GM12891 (cell line): ENCODE measurements at regions not wholly inside any gene's neighbourhood (a gene's known extent, or its start where the extent isn't known, plus 50 kb on each side); places are given as distances from the start of the nearest gene placed in this dataset.
"Not testable (repeated sequence)": the region's sequence is repeated elsewhere in the genome, so short reads cannot be mapped to it uniquely, and the experiment has no call there.

ENCODE experiments used
- DNase-seq: peaks from one replicate; pipeline ENCODE4 v3.0.0; 2011; ENCODE audit warnings: low spot score; ENCODE audit not compliant: insufficient read length
- FAIRE-seq: peaks from 2 replicates; lab custom pipeline; 2011; peaks lifted over from hg19 to GRCh38; lab: Jason Lieb, UNC
- PAX5 ChIP-seq: IDR thresholded peaks from 2 replicates; pipeline ENCODE4 v1.6.1; 2011; ENCODE audit warnings: low read length, moderate library complexity, mild to moderate bottlenecking; ENCODE audit not compliant: insufficient read depth, severe bottlenecking
- POLR2A ChIP-seq: IDR thresholded peaks from 2 replicates; pipeline ENCODE4 v1.6.1; 2011; ENCODE audit warnings: low read depth, low read length, control low read depth
- POLR2AphosphoS5 ChIP-seq: IDR thresholded peaks from 2 replicates; pipeline ENCODE4 v1.6.1; 2011; ENCODE audit warnings: low read depth, low read length, control low read depth
- POU2F2 ChIP-seq: IDR thresholded peaks from 2 replicates; pipeline ENCODE4 v1.6.1; 2011; ENCODE audit warnings: low read depth, mild to moderate bottlenecking, control low read depth, low read length, moderate library complexity
- SPI1 ChIP-seq: IDR thresholded peaks from 2 replicates; pipeline ENCODE4 v1.6.1; 2011; ENCODE audit warnings: low read depth, low read length, control low read depth
- TAF1 ChIP-seq: IDR thresholded peaks from 2 replicates; pipeline ENCODE4 v1.6.1; 2011; ENCODE audit warnings: low read depth, low read length, control low read depth

- FAIRE-seq (no peak), DNase-seq (no peak)
- no peak for TF ChIP-seq POLR2A
- TF ChIP-seq PAX5, result no peak
- TF ChIP-seq SPI1, result no peak
- no peak for TF ChIP-seq POLR2AphosphoS5
- no peak for TF ChIP-seq POU2F2
- TF ChIP-seq TAF1, result no peak
These were observed 376.2 kb downstream of the CDH10 start for GRCh38 chr5:24268482-24269056.

DNA sequence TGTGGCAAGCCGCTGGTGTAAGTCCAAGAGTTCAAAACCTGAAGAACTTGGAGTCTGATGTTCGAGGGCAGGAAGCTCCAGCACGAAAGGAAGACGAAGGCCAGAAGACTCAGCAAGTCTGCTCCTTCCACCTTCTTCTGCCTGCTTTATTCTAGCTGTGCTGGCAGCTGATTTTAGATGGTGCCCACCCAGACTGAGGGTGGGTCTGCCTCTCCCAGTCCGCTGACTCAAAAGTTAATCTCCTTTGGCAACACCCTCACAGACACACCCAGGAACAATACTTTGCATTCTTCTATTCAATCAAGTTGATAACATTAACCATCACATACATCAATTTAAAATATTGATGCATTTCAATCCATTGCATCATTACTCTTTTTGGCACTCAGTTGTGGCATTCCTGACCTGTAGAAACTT lies 373.1 kb downstream of the CDH10 start:
- not testable (repeated sequence) for DNase-seq, FAIRE-seq

DNA sequence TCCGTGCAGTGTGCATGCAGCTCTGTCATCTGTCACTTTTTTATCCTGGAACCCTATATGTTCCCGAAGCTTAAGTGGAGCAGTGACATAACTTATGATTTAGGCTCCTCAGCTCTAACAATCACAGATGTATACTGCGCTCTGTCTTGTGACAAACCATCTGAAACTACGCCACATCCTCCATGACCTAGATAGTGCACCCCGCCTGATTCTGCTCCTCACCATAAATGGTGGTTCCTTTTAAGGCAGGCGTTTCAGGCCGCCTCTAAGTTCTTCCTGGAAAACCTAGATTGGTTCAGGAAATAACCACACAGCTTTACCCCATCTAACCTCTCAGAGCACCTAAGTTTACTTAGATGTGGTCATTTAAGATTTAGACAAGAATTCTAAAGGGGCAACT lies 372.0 kb downstream of the CDH10 start:
- FAIRE-seq (no peak), DNase-seq (no peak)
- TF ChIP-seq POLR2A (no peak), POLR2AphosphoS5 (no peak), SPI1 (no peak), PAX5 (no peak), TAF1 (no peak), POU2F2 (no peak)

GRCh38 chr5:24280215-24280614 lies 364.6 kb downstream of the CDH10 start:
- no peak for FAIRE-seq
- no peak for TF ChIP-seq POU2F2
- no peak for TF ChIP-seq POLR2A
- no peak for TF ChIP-seq POLR2AphosphoS5
- no peak for TF ChIP-seq PAX5
- TF ChIP-seq SPI1, result no peak
- TF ChIP-seq TAF1, result no peak

GRCh38 chr5:24281818-24282217 lies 363.0 kb downstream of the CDH10 start:
- TF ChIP-seq PAX5 (no peak), POU2F2 (no peak), TAF1 (no peak), SPI1 (no peak), POLR2A (no peak), POLR2AphosphoS5 (no peak)
- FAIRE-seq (no peak), DNase-seq (no peak)

More at GRCh38 chr5:24280215-24280614, 364.6 kb downstream of the CDH10 start:
- no peak for DNase-seq

DNA sequence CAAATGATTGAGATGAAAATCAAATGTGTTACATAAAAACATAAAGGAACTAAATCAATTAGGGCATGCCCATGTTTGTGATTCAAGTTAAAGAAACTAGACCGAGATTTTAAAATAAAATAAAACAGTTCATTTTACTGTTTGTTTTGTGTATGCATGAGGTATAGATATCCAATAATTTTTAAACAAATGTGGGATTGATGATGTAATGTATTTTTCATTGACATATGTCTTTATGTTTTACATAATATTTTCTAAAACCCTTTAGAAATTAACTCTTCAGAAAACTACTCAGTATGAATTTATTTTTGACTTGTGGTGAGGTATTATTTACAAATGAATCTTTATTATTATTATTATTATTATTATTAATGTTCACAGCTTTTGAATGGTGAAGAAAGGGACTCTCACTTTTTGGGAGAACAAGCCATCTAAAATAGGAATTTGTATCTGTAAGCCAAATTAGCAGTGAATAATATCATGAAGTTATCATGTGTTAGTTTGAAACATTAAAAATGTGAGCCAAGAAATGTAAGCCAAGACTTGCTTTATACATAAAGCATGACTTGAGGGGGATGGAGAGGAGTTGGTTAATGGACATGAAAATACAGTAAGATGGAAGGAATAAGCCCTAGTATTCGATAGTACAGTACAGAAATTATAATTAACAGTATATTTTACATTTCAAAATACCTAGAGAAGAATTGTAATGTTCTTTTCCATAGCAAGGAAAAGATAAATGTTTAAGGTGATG lies 355.0 kb downstream of the CDH10 start:
- FAIRE-seq (no peak), DNase-seq (no peak)

GRCh38 chr5:24290536-24290935 lies 354.2 kb downstream of the CDH10 start:
- DNase-seq (no peak), FAIRE-seq (no peak)
- TF ChIP-seq POLR2A (no peak), SPI1 (no peak), PAX5 (no peak), POLR2AphosphoS5 (no peak), POU2F2 (no peak), TAF1 (no peak)

More for the DNA sequence above, 355.0 kb downstream of the CDH10 start:
- TF ChIP-seq POLR2AphosphoS5 (no peak), SPI1 (no peak), POU2F2 (no peak), PAX5 (no peak), POLR2A (no peak), TAF1 (no peak)

DNA sequence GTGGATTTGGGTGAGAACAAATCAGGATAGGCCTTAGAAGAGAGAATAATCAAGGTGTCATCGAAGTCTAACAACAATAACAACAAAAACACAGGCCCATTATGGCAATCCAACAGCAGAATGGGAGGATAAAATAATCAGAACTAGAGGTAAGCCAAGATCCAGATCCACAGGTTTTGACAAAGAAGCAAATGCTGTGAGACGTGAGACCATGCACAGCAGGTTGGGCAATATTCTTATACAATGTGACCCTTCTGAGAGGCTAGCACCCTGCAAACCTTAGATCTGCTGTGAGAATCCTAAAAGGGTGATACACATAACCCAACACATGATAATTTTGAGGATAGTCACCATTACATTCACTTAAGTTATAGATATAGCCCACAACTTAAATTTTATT lies 352.9 kb downstream of the CDH10 start:
- DNase-seq, result no peak
- no peak for FAIRE-seq
- no peak for TF ChIP-seq POU2F2
- TF ChIP-seq POLR2AphosphoS5, result no peak

DNA sequence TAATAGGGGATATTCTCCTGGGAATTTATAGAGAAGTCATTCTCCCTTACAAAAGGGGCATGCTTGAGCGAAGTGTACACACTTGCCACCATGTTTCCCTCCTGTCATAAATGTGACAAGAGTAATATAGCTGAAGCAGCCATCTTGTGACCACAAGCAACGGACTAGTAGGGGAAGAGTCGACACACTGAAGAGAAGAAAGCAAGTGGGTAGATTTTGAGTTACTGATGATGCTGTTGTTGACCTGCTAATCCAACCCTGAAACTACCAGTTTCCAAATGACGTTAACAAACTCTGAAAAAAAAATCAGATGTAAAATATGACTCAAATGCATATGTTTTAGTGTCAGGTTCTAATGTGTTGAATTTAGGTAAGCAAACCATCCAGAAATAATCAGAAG lies 350.4 kb downstream of the CDH10 start:
- TF ChIP-seq POU2F2, result no peak
- TF ChIP-seq SPI1, result no peak
- no peak for TF ChIP-seq TAF1
- no peak for TF ChIP-seq POLR2A
- no peak for TF ChIP-seq PAX5
- DNase-seq (no peak), FAIRE-seq (no peak)

- FAIRE-seq, result no peak
- TF ChIP-seq POLR2A, result no peak
- no peak for TF ChIP-seq POU2F2
- TF ChIP-seq SPI1, result no peak
- no peak for TF ChIP-seq POLR2AphosphoS5
- no peak for TF ChIP-seq TAF1
- no peak for TF ChIP-seq PAX5
- DNase-seq, result no peak
These were observed 330.7 kb downstream of the CDH10 start for GRCh38 chr5:24314106-24314505.
